HG03064 (cell line): ENCODE measurements at regions not wholly inside any gene's neighbourhood (a gene's known extent, or its start where the extent isn't known, plus 50 kb on each side); places are given as distances from the start of the nearest gene placed in this dataset.

Source experiments
- ATAC-seq: cut with Tn5 transposase; IDR thresholded peaks from one replicate; pipeline ENCODE4 v1.9.1; 2021; ENCODE audit warnings: low read depth; ENCODE audit not compliant: unreplicated experiment

DNA sequence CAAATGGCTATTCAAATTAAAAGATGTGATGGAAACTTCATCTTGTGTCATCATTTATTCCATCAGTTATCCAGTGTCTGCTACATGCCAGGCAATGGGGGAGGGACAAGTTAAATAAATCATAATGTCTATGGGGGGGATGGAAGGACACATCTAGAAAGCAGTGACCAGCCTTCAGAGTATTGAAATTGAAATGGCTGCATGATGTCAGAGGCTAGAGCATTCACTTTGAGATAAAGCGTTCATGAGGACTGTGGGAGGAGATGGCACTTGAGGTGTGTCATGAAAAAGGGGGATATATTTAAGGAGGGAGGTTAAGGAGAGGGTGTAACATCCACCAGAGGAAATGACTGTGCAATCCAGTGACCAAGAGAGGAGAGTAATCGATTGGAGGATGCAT, 50.6 kb downstream of the SLIT2 start:
- no peak for ATAC-seq

DNA sequence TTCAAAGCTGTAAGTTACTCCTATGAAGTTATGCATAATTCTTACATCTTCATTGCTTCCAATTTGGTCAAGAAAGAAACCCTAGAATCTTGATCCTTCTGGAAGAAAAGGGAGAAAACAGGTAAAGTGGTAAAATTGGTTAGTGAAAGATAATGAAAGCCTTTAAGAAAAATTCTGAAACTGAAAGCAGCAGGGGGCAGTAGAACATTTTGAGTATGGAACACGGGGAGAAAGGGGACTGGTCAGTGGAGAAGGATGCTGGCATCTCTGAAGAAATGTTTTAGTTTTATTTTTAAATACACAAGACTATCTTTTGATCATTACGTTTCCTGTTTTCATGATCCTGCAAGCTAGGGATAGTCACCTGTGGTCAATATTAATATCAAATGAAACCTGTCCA, 54.3 kb downstream of the SLIT2 start:
- ATAC-seq, result no peak

DNA sequence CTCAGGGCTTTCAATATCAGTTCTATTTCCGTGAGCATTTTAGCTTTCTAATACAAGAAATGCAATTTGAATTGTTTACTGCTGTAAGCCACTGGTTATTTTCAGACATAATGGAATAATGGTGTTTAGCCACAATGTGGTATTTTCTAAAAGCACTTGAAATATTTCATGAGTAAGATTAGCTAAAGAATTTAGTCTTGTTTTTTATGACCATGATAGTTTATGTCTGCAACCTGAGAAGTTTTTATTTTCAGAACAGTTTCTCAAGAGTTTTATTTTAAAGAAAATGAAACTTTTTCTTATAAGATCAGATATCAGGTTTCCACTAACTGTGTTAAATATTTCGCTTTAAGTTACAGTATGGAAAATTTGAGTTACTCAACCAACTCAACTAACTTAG, 60.2 kb downstream of the SLIT2 start:
- no peak for ATAC-seq

DNA sequence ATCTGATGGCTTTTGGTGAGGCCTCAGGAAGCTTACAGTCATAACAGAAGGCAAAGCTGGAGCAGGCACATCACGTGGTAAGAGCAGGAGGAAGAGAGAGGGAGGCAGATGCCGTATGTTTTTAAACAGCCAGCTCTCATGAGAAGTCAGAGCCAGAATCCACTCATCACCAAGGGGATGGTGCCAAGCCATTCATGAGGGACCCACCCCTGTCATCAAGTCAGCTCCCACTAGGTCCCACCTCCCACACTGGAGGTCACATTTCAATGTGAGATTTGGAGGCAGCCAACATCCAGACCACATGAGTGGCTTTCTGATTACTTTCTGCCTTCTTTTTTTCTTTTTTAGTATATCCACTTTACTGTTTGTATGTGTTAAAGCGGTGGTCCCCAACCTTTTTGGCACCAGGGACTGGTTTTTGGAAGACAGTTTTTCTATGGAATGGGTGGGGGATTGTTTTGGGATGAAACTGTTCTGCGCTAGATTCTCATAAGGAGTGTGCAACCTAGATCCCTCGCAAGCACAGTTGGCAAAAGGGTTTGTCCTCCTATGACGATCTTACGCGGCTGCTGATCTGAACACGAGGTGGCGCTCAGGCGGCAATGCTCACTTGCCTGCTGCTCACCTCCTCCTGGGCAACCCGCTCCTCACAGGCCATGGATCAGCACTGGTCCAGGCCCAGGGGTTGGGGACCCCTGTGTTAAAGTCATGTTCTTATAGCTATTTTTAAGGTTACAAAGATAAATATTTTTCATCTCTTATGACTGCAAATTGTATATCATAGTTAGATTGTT, 61.7 kb downstream of the SLIT2 start:
- no peak for ATAC-seq

DNA sequence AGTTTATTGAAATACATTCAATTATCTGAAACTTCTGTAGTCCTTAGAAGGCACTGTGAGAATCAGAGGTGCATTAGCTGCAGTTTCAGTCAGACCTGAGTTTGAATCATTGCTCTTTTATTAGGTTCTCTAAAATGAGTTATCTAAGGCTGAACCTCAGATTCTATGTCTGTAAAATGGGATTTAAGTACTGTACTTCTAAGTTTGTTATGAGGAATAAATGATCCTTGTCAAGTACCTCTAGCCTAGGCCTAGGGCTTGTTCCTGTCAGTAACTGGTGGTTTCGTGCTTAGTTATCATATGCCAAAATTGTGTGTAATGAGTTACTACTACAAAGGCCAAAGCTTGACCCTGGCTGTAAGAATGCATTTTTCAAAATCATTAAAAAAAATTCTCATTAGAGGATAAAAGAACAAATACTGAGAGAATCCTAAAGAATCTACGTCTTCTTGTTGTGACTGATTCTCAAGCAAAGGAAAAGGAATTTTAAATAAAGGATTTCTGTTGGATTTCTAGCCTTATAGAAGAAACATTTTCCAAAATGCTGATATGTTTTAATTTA, 65.8 kb downstream of the SLIT2 start:
- no peak for ATAC-seq

DNA sequence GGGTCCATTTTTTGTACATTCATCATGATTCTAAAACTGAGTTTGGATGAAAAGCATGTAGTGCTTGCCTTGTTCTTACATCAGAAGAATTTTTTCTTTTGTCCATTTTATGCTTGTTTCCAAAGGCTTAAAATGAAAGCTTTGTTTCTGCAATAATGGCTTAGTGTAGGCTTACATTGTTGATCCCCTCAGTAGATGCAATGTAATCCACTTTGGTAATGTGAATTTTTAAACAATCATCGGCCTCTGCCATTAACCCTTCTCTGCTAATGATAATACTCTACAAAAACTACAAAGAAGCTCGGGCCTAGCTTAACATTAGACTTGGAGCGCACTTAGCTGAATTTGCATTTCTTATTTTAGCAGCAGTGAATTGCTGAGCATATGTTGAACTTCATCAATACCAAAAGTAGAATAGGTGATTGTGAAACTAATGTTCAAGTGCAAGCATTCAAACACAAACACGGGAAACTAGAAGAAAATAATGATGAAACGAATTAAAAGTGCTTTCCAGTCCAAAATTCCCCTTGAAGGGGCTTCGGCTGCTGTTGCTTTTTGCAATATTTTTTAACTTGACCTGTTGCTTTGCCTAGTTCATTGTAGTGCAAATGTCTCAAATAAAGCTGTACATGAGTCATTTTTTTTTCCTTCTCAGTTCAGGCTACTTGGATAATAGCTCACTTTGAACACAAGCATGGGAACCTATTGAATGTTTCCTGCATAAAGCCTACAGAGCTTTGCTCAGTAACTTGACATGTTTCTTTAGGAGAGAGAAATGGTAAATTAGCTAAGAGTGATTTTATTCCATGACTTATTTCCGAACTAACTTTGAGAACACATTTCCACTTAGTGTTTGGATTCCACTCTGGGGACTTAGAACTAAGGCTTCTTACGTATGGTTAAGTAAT, 66.5 kb downstream of the SLIT2 start:
- no peak for ATAC-seq

DNA sequence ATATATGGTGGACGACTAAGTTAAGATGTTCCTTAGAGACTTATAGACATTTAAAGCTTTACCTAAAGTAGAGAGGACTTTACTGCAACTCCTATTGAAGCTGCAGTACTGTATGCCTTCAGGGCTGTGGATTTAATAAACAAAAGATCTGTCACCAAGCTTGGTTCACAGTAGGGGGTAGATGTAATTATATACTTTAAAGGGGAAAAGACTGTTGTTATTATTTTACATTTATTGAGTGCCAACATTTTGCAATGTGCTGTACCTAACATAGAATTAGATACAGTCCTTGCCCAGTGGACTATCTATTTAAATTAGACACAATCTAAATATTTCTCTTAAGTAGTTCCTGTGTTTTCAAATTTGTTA, 67.2 kb downstream of the SLIT2 start:
- ATAC-seq, result no peak

DNA sequence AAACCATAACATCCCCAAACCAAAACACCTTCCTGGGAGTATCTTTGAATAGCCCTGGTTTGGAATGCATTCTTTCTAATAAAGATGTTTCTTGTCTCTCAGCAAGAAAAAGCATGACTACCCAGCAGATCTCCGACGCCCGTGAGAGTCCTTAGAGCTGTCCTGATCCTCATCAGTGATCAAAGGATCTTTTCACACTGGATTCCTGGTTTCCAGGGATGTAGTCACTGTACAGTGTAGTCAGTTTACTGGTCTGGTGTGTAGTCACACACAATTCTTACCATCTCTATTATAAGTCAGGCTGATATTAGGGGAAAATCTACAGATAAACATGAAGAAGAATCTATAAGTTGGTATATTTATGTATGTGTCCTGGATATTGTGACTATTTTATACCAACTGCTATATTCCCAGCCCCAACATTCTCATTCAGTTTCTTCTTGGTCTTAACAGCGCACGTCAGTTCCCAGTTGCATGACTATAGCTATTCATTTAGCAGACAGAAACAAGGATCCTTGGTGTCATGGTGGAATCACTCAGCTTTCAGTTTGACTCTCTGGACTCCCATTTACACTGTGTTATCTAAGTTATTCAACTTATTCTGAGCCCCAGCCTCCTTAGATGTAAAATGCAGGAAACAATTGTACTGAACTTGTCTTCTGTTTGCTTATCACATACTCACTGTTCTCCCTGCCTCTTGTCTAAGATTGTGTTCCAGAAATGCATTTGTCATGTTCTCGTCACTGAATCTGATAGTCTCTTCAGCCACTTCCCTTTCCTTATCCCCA, 68.3 kb downstream of the SLIT2 start:
- no peak for ATAC-seq

DNA sequence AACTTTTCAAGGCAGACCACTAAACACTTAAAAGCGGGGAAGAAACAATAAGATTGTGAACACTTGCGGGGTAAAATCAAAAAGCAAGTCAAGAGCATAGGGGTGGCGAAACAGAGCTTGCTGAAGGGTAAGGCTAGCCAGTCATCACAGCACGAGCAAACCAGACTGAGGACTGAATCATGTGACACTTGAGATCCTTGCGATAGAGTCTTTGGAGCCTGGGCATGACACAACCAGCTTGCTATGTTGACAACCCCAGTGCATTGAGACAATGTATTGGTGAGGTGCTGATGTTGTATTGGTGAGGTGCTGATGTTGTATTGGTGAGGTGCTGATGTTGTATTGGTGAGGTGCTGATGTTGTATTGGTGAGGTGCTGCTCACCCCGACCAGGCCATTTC, 72.3 kb downstream of the SLIT2 start:
- ATAC-seq, result no peak

DNA sequence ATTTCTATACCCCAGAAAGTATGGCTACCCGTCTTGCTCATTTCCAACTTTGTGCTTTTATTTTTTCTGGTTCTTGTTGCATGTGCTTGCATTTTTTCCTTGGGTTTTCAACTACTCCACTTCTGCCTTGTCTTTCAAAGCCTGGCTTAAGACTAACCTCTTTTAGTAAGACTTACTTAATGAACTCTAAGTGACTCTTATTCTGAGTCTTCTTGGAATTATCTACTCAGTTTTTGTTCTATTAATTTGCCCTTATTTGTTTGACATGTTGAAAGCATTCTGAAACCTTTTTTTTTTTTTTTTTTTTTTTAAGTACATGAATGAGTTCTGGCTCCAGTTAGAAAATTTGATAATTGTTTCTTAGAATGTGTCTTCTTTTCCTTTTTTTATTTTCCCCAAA, 74.8 kb downstream of the SLIT2 start:
- ATAC-seq, result no peak

DNA sequence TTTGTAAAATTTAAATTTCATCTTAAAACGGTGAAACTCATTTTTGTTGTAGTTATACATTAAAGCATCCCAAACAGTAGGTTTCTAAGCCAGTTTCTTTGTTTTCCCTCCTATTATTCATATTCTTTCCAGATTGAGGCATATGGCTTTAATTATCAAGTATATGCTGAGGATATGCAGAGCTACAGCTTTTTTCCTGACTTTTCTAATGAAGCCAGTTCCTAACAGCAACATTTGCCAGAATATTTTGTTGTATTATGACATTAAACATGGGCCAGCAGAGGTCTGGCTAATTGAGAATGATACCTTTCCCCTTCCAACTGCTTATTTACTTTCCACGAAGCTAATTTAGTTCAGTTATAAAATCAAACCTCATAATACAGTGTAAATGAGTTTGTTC, 75.3 kb downstream of the SLIT2 start:
- no peak for ATAC-seq

DNA sequence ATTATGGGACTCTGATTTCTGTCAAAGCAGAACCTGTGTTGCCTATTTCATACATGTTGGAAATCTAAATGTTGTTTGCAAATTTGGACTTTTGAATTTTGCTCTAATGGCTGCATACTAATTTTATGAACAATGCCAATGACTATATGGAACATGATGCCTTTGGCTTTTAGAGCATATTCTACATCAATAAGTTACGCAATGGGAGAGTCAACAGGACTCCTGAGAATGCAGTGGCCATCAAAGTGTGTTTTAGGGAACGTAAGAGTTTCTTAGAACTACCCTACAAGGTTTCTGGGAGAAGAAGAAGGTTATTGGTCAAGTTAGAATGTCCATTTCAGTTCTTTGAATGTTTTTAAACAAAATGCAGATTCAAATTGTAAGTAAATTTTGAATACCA, 76.1 kb downstream of the SLIT2 start:
- ATAC-seq, result no peak

DNA sequence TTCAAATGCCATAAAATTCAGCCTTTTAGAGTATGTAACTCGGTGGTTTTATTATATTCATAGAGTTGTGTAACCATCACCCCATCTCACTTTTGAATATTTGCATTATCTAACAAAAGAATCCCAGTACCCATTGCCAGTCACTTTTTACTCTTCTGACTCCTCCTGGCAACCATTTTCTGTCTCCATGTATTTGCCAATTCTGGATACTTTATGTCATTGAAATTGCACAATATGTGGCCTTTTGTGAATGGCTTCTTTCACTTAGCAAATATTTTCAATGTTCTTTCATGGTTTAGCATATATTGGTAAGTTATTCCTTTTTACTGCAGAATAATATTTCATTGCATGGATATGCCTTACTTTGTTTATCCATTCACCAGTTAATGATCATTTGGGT, 79.9 kb downstream of the SLIT2 start:
- no peak for ATAC-seq

DNA sequence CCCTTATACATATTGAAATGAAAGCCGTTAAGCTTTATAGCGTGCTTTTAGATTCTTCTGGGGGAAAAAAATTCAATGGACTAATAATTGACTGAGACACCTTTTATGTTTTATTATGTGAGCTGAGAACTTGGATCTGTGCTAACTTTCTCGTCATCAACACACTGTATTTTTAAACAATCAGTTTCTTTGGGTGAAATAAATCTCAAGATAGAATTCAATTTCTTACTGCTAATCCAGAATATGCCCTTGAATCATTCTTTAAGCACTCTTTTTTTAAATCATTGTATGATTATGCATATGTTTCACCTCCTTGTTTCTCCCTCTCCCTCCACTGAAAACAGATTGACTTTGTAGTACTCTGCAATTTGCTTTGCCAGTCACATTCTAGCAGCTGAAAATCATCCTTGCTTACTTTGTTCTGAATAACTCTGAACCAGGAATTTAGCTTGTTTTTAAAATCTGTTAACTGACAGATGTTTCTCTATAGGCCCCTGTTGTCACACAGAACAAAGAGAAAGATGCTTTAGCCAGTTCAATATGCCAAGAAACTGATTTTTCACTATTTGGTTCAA, 81.5 kb downstream of the SLIT2 start:
- no peak for ATAC-seq

DNA sequence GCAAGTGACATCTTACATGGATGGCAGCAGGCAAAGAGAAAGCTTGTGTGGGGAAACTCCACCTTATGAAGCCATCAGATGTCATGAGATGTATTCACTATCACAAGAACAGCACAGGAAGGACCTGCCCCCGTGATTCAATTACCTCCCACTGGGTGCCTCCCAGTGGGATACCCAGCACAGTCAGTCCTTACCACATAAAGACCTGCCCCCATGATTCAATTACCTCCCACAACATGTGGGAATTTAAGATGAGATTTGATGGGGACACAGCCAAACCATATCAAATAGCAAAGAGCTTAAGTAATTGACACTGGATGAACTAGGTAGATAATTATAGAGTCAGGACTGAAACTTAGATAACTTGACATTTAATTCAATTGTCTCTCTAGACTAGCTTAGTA, 85.6 kb downstream of the SLIT2 start:
- no peak for ATAC-seq

DNA sequence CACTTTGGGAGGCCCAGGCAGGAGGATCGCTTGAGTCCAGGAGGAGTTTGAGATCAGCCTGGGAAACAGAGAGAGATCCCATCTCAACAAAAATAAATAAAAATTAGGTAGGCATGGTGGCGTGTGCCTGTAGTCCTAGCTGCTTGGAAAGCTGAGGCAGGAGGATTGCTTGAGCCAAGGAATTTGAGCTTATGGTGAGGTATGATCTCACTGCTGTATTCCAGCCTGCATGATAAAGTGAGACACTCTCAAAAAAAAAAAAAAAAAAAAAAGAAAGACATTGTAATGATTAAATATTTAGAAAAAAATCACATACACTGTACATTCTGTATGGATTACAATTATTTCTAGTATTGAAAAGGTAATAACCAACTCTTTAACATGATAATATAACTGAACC, 87.1 kb downstream of the SLIT2 start:
- no peak for ATAC-seq

DNA sequence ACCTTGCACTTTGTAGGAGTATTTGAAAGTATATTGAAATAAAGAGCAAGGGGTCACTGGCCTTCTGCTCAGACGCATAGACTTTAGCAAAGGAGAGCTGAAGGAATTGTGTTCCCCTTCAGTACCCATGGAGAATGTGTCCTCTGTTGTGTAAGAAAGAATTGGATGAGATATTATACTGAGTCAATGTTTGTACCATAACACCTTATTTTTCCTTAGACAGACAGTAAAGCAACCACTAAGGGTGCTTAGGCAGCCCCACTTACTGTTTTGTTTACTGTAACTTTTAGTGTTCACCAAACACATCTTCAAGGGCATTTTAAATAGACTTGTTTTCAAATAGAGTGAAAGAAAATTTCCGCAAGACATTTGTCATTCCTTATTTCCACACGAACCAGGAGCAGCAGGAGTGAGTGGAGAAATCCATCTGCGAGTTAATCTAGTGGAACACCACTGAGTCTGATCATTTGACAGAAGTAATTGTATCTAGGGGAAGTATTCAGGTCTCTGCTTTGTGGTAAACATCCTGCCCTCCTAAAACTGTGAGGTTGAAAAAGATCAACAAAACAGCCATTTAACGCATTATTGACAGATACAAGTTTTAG, 89.5 kb downstream of the SLIT2 start:
- ATAC-seq, result no peak

DNA sequence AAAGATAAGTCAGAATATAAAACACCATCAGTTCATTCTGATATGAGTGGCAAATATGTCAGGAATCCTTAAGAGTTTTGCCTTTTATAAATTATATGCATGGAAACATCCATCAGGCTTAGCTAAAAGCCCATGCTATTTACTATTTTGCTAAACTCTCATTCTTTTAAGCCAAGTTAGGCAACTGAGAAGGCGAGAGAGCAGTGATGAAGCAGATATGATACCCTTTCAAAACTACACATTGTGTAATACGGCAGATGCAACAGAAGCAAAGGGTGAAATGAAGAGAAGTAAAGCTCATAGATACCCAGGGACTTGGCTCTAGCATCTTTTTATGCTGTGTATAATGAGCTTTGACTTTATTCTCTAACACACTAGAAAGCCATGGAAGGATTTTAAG, 95.8 kb downstream of the SLIT2 start:
- ATAC-seq, result no peak

DNA sequence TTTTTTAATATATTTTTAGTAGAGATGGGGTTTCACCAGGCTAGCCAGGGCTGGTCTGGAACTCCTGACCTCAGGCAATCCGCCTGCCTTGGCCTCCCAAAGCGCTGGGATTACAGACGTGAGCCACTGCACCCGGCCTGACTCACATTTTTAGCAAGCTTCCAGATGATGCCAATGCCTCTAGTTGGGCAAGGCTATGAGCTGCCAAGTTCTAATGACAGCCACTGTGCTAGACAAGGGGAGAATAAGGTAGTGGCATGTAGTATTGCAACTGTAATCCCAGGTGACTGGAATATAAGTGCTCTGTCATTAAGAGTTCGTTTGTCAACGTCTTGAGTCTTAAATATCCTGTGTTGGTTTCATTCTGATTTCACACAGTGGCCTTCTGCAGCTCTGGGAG, 96.7 kb downstream of the SLIT2 start:
- no peak for ATAC-seq
